ENCODE measurements at regions not wholly inside any gene's neighbourhood (a gene's known extent, or its start where the extent isn't known, plus 50 kb on each side); places are given as distances from the start of the nearest gene placed in this dataset.

DNA sequence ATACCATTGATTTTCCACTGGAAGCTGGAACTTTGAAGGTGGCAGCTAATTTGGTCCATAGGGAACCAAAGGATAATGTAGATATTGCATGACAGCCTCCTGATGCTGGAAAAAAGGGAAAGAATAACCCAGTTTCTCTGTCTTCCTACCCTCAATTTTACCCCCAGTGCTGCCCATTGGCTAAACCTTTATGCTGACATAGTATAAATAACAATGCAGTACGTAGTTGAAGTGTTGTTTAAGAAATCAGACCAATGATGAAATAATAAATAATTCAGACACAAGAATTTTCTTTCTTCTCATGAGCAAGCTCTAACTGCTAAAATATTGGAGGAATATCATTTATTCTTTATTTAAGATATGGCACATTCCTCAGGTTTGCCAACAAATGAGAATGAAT lies 843.4 kb downstream of the EPHA3 start:
- TF ChIP-seq POLR2A (IDR thresholded peaks at IDR 0.05), result no peak
- TF ChIP-seq, protein P1, sequence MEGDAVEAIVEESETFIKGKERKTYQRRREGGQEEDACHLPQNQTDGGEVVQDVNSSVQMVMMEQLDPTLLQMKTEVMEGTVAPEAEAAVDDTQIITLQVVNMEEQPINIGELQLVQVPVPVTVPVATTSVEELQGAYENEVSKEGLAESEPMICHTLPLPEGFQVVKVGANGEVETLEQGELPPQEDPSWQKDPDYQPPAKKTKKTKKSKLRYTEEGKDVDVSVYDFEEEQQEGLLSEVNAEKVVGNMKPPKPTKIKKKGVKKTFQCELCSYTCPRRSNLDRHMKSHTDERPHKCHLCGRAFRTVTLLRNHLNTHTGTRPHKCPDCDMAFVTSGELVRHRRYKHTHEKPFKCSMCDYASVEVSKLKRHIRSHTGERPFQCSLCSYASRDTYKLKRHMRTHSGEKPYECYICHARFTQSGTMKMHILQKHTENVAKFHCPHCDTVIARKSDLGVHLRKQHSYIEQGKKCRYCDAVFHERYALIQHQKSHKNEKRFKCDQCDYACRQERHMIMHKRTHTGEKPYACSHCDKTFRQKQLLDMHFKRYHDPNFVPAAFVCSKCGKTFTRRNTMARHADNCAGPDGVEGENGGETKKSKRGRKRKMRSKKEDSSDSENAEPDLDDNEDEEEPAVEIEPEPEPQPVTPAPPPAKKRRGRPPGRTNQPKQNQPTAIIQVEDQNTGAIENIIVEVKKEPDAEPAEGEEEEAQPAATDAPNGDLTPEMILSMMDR (IDR thresholded peaks at IDR 0.05), result no peak
